Suppressor macrophage treated with lipopolysaccharide for 4 hours (primary cell): ENCODE measurements at regions not wholly inside any gene's neighbourhood (a gene's known extent, or its start where the extent isn't known, plus 50 kb on each side); places are given as distances from the start of the nearest gene placed in this dataset.
A peak's percentile ranks its signal among the peaks of the same experiment; 100 is the strongest.

ENCODE experiments used
- DNase-seq: peaks from one replicate; pipeline ENCODE4 v3.0.0-alpha.2; 2020

DNA sequence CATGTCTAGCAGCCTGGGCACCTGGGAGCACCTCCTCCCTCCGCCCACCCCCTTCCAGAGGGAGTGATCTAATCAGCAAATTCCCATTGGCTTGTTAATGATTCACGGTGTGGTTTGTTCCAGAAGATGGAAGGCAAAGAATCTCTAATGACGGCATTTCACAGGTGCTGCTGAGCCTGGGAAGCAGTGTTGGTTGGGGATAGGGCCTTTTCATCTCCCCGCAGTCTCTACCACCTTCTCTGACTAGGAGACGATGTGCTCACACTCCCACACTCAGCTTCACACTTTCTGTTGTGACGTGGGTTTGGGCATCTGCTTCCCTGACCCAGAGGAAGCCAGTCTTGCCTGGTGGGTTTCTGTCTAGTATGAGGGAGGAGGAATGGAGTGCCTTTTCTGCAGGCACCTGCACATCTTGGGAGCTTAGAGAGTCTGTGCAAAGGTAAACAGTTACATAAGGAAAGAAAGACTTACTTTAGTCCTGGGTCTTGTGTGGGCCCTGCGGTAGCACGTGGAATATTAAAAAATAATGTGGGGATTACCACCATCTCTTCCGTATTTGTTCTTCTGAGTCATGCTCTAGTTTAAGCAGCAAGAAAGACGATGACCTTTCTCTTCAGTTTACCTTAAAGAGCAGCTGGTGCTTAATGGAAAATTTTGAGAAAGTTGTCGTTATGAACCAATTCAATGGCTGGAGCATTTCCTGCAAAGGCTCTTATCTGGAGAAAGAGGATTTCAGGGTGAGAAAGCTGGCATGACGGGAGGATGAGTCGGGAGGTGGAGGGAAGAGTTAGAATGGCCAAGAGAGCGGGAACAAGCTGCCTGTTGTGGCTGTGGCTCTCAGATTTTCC, 70.6 kb upstream of the ARHGAP5 start:
- no peak for DNase-seq

- DNase-seq = no peak
These were observed 69.2 kb upstream of the ARHGAP5 start for GRCh38 chr14:32007755-32008362.

DNA sequence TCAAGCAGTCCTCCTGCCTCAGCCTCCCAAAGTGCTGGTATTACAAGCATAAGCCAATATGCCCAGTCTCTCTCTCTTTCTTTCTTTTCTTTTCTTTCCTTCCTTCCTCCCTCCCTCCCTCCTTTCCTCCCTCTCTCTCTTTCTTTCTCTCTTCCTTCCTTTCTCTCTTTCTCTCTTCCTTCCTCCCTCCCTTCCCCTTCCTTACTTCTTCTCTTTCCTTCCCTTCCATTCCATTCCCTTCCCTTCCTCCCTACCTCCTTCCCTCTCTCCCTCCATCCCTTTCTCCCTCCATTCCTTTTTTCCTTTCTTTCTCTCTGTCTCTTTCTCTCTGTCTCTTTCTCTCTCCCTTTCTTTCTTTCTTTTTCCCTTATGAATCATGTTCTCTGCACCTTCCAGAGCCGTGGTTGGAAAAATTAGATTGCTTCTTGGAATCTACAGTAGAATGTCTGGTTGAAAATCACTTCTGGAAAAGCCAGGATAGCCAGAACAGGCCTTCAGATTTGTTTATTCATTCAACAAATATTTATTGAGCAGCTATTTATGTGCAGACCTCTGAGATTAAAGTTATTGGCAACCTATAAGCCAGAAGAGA, 68.4 kb upstream of the ARHGAP5 start:
- no peak for DNase-seq

DNA sequence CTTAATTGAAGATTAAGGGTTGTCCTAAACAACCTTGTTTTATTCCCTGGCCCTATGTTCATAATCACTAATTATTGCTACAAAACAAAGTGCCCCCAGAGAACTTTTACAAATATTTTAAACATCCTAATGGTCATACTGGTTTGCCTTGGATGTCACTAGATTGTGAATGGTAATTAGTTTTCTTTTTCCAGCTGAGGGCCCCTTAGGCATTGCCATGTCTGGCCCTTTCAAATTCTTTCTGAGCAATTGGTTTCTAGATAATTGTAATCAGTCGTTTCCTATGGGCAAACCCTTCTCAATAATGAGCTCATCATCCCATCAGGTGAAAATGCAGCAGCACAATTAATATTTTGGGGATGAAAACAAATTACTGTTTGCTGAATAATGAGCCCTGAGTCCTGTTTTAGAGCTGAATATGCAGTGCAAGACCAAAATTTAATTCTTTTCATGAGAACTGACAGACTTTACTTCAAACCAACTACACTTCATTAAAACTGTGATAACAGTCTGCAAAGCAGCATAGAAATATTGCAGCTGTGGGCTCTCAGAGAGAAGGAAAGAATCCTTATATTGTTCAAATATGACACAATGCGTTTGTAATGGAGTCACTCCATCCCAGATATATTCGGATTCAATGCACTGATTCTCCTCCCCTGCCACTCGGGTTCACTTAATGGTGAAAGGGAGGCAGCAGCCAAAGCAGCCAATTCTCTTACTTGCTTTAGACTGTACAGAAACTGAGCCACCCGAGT, 67.7 kb upstream of the ARHGAP5 start:
- no peak for DNase-seq

GRCh38 chr14:32009976-32010581, 67.0 kb upstream of the ARHGAP5 start:
- no peak for DNase-seq

GRCh38 chr14:32010604-32011125, 66.4 kb upstream of the ARHGAP5 start:
- DNase-seq = peak; percentile 5

DNA sequence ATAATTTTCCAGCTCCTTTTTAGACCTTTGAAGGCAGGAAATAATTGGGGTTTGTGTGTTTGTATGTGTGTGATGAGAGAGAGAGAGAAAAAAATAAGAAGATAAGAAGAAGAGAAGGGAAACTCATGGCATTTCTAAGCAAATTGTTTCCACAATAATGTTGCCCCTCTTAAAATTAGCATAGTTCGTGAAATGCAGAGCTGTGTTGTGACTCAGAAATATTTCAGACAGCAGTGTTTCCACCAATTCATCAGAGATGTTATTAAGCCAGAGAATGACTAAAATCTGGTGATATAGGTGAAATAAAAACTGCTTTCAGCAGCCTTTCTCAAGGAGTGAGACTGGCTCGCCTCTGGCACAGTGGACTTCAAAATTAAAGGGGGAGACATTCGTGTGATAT, 65.9 kb upstream of the ARHGAP5 start:
- DNase-seq = no peak

GRCh38 chr14:32012062-32012461, 65.0 kb upstream of the ARHGAP5 start:
- DNase-seq = no peak

- DNase-seq = no peak
These were observed 64.5 kb upstream of the ARHGAP5 start for GRCh38 chr14:32012571-32012970.

- DNase-seq = no peak
These were observed 64.0 kb upstream of the ARHGAP5 start for GRCh38 chr14:32013083-32013482.

DNA sequence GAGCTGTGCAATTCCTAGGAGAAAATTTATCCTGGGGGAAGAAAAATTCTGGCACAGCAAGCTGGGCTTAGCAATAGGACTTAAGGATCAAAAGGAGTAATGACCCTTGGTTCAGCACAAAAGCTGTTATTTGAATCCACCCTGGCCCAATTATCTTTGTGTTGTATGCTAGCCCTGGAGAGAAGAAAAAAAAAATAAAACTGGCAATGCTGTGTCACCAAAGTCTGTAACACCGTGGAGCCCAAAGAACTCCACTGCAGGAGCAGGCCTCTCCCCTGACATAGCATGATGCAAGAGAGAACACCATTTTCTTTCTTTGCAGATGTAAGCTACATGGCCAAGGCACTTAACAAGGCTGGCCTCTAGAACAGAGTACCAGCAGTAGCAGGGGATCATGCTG, 63.0 kb upstream of the ARHGAP5 start:
- DNase-seq = no peak

GRCh38 chr14:32014498-32014897, 62.6 kb upstream of the ARHGAP5 start:
- DNase-seq = no peak

- DNase-seq = no peak
These were observed 61.9 kb upstream of the ARHGAP5 start for GRCh38 chr14:32015166-32015565.

DNA sequence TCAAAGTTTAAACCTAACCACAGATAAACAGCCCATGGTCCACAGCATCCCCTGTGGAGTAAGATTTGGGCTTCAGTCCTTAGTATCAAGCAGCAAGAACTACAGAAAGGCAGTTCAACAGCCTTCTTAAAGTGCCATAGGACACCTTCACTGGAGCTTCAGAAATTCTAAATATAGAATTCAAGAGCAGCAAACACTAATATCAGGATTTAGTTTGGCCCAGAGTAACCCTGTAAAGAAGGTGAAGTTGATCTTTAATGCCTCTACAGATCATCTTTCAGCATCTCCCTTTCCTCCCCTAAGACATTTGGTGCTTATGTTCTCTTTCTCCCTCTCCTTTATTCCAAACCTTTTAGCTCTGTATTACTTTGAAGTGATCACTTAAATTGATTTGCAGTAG, 59.5 kb upstream of the ARHGAP5 start:
- no peak for DNase-seq

DNA sequence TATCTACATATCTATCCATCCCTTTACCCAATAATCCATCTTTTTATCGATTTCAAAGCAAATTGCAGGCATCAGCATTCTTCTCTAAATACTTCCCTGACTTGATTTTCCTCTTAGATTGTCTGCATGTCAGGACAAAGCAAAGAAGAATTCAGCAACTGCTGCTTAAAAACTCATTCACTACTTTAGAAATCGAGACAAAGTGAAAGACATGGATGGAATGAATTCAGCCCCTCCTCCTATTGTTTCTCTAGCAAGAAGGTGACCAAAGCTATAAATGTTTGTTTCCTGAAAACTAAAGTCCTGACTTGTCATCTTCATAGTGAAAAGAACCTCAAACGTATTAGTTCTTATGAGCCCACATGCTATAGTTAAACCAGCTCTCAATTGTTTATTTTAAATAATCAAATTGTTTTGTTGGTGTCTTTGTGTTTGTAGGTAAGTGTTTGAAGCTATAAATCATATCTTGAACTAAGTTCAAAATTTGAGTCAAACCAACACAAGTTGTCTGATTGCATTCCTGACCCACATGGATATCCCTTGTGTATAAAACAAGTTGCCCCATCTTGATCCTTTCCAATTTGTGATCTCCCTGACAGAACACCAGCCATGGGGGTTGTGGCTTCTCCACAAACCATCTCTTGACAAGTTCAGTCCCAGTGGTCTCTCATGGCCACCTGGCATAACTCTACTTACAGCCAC, 58.6 kb upstream of the ARHGAP5 start:
- DNase-seq = no peak

DNA sequence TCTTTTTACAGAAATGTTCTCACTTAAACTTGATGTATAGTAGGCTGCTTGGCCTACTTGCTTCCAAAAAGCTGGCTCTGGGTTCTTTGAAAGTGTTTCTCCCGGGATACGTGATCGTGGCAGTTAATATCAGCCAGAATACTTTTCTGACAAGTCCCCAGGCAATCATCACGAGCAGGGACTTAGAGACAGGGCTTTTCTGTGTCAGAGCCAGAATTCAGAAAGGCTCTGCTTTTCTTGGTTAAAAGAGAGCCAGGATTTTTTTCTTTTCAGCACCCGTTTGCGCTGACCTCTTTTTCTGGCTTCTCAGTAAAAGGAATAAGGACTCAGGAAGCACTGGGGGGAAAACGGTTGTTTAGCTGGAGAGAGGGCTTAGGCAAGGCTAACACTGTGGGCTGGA, 57.8 kb upstream of the ARHGAP5 start:
- no peak for DNase-seq

DNA sequence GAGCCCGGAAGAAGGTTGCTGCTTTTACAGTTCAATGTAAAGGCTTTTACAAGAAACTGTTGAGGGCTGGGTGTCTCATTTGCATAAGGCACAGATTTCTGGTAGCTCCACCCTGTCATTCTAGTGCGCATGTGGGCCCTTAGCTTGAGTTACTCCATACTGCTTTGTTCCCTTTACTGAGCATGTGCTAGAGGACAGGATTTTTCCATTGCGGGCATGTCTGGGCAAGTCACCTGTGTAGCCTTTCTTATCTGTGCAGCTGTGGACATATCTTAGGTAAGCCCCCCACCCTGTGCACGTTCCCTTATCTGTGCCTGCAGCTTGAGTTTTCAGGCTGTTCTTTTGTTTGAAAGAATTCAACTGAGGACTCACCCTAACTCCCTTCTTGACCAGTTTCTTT, 56.2 kb upstream of the ARHGAP5 start:
- no peak for DNase-seq

DNA sequence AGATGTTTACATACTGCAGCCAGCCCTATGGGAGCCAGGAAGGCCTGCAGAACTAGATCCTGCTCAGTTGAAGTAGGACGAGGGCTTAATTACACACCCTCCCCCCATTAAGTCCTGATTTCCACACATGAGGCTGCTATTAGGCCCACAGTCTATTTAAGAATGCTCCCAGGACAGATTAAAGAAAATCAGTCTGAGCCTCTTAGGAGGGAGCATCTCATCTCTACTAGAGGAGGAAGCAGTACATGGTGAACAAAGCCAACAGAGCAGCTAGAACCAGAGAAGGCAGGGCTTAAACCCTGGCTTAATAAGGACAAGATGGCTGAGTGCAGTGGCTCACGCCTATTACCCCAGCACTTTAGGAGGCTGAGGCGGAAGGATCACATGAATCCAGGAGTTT, 55.8 kb upstream of the ARHGAP5 start:
- no peak for DNase-seq

DNA sequence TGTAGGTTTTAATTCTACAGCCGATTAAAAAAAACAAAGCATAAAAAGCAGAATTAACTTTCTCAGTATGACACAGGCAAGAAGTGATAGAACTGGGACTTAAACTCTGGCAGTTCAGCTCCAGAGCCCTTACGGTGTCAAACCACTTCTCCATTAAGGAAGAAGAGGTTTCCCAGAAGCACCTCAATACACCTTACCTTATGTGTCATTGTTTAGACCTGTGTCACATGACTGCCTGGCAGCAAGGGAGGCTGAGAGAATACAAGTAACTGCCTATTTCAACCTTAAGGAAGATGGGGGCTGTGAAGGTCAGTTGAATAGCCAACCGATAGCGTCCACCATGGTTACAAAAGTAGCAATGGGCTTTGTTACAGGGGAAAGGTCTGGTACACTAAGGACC, 54.6 kb upstream of the ARHGAP5 start:
- no peak for DNase-seq

GRCh38 chr14:32022938-32023466, 54.1 kb upstream of the ARHGAP5 start:
- DNase-seq = no peak

GRCh38 chr14:32023540-32023939, 53.6 kb upstream of the ARHGAP5 start:
- peak; percentile 9 for DNase-seq
